GM20431 (cell line): ENCODE measurements at regions not wholly inside any gene's neighbourhood (a gene's known extent, or its start where the extent isn't known, plus 50 kb on each side); places are given as distances from the start of the nearest gene placed in this dataset.

Source experiments
- in situ Hi-C: fragments of 300-500 bp; cut with MseI, MboI; formaldehyde crosslinking; loops from one replicate; pipeline ENCODE4 v1.15.0; 2020; ENCODE audit warnings: low sequenced_read_pairs; ENCODE audit not compliant: unreplicated experiment

- in situ Hi-C loops = no loop called here
These were observed 412.6 kb upstream of the PAPPA start for GRCh38 chr9:115740986-115741385.

GRCh38 chr9:115743709-115744605 lies 409.6 kb upstream of the PAPPA start:
- in situ Hi-C loops = no loop called here

GRCh38 chr9:115746496-115746895 lies 407.1 kb upstream of the PAPPA start:
- in situ Hi-C loops = no loop called here

GRCh38 chr9:115747731-115748130 lies 405.9 kb upstream of the PAPPA start:
- in situ Hi-C loops = no loop called here

GRCh38 chr9:115756736-115757135 lies 396.9 kb upstream of the PAPPA start:
- in situ Hi-C loops = no loop called here

GRCh38 chr9:115757461-115757860 lies 396.1 kb upstream of the PAPPA start:
- in situ Hi-C loops = no loop called here

GRCh38 chr9:115758441-115758840 lies 395.1 kb upstream of the PAPPA start:
- in situ Hi-C loops = no loop called here

GRCh38 chr9:115759426-115759825 lies 394.2 kb upstream of the PAPPA start:
- in situ Hi-C loops = no loop called here

GRCh38 chr9:115764645-115765044 lies 388.9 kb upstream of the PAPPA start:
- in situ Hi-C loops = no loop called here

GRCh38 chr9:115765060-115765459 lies 388.5 kb upstream of the PAPPA start:
- in situ Hi-C loops = no loop called here

GRCh38 chr9:115766370-115766955 lies 387.1 kb upstream of the PAPPA start:
- in situ Hi-C loops = no loop called here

GRCh38 chr9:115770521-115770920 lies 383.1 kb upstream of the PAPPA start:
- in situ Hi-C loops = no loop called here

GRCh38 chr9:115775659-115776058 lies 377.9 kb upstream of the PAPPA start:
- in situ Hi-C loops = no loop called here

- in situ Hi-C loops = no loop called here
These were observed 376.0 kb upstream of the PAPPA start for GRCh38 chr9:115777610-115778009.

- in situ Hi-C loops = no loop called here
These were observed 372.4 kb upstream of the PAPPA start for GRCh38 chr9:115781070-115781736.

GRCh38 chr9:115786321-115786720 lies 367.3 kb upstream of the PAPPA start:
- in situ Hi-C loops = no loop called here

GRCh38 chr9:115790520-115790919 lies 363.1 kb upstream of the PAPPA start:
- in situ Hi-C loops = no loop called here

GRCh38 chr9:115794921-115795475 lies 358.6 kb upstream of the PAPPA start:
- in situ Hi-C loops = no loop called here

GRCh38 chr9:115799734-115800133 lies 353.9 kb upstream of the PAPPA start:
- in situ Hi-C loops = no loop called here

- in situ Hi-C loops = no loop called here
These were observed 349.4 kb upstream of the PAPPA start for GRCh38 chr9:115804206-115804605.

GRCh38 chr9:115808108-115808507 lies 345.5 kb upstream of the PAPPA start:
- in situ Hi-C loops = no loop called here
